Lung (tissue), 11 donors: ENCODE measurements at regions not wholly inside any gene's neighbourhood (a gene's known extent, or its start where the extent isn't known, plus 50 kb on each side); places are given as distances from the start of the nearest gene placed in this dataset.

Source experiments
- ATAC-seq: fragments of 200-7000 bp; cut with Tn5 transposase; one replicate; pipeline ENCODE4 v1.9.1; 2020; ENCODE audit warnings: moderate number of reproducible peaks; ENCODE audit not compliant: insufficient read depth, low FRiP score
- DNase-seq, 3 donors: peaks; one replicate each; pipeline ENCODE4 v3.0.0-alpha.2; 2013 to 2017
- H3K27ac ChIP-seq, 2 donors: one replicate each; pipeline ENCODE4 v1.5.1; 2013; ENCODE audit warnings: mild to moderate bottlenecking in 2 of 2, moderate library complexity in 2 of 2, control low read depth in 1 of 2, inconsistent platforms in 1 of 2, low read depth in 1 of 2, low read length in 1 of 2
- H3K27me3 ChIP-seq, 3 donors: one replicate each; pipeline ENCODE4 v1.5.1; 2013; ENCODE audit warnings: low read length in 2 of 3; ENCODE audit not compliant: control insufficient read depth in 3 of 3, insufficient read depth in 3 of 3
- H3K36me3 ChIP-seq, 4 donors: one replicate each; pipeline ENCODE4 v1.5.1; 2013; ENCODE audit warnings: low read length in 4 of 4, mild to moderate bottlenecking in 1 of 4, moderate library complexity in 1 of 4; ENCODE audit not compliant: control insufficient read depth in 4 of 4, insufficient read depth in 4 of 4
- H3K4me1 ChIP-seq, 5 donors: one replicate each; pipeline ENCODE4 v1.5.1; 2013; ENCODE audit warnings: low read length in 5 of 5, mild to moderate bottlenecking in 2 of 5, moderate library complexity in 1 of 5; ENCODE audit not compliant: control insufficient read depth in 5 of 5, insufficient read depth in 5 of 5
- H3K4me3 ChIP-seq: one replicate; pipeline ENCODE4 v1.5.1; 2013; ENCODE audit warnings: mild to moderate bottlenecking, control low read depth, moderate library complexity
- H3K9ac ChIP-seq, 2 donors: one replicate each; pipeline ENCODE4 v1.5.1; 2013; ENCODE audit warnings: low read length in 2 of 2, control low read depth in 1 of 2; ENCODE audit not compliant: insufficient read depth in 1 of 2
- H3K9me3 ChIP-seq, 4 donors: one replicate each; pipeline ENCODE4 v1.5.1; 2013; ENCODE audit warnings: low read length in 3 of 4, mild to moderate bottlenecking in 1 of 4, moderate library complexity in 1 of 4; ENCODE audit not compliant: control insufficient read depth in 4 of 4, insufficient read depth in 3 of 4
- CTCF ChIP-seq: IDR thresholded peaks from 2 replicates; pipeline ENCODE4 v1.5.1; 2012; ENCODE audit warnings: mild to moderate bottlenecking; ENCODE audit errors: control extremely low read depth, extremely low read depth
- WGBS, 2 donors: extraction: QIAGEN DNeasy Blood & Tissue Kit; methylation state at CpG; one replicate each; pipeline ENCODE4 v1.1.7; 2013; 5-methylcytosine and 5-hydroxymethylcytosine counted together
- donor health status: control.
- donor health status: control.
- donor health status: Bipolar disorder and iron deficiency.
- donor health status: healthy.
- donor health status: DM: yes; HTN: yes; CAD: no.

GRCh38 chr2:31739161-31739560 is 158.4 kb upstream of the SRD5A2 start:
- TF ChIP-seq CTCF: no peak
- WGBS, 2 donors: 92 to 95% methylated on average over 3 of the region's 3 CpGs

DNA sequence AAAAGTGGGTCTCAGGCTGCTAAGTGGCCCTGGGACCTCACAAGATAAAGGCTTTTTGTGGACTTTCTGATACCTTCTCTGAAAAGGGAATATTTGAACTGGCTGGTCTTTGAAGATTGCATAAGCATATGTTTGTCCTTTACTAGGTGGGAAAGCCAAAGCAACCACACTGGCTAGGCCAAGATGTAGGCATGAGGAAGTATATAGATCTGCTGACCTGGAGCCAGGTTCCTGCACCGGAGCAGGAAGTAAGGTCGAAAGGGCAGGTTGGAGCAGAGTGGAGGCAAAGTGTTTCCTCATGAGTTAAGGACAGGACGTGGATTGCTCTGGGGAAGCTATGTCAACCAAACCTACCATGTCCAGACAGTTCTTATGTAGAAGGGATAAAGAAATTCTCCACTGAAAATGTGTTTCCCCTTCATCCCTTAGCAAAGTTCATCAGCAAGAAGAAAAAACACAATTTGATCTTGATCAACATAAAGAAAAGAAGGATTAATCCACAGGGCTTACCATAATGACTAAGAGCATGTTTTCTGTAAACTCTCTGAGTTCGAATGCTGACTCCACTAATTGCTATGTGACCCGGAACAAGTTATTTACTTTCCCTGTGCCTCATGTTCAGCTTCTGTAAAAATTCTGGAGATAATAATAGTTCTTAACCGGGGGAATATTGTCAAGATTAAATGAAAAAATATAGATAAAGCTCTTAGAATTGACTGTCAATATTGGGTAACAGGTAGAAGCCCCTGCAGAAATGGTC is 156.1 kb upstream of the SRD5A2 start:
- Histone ChIP-seq H3K36me3 (no peaks in the 10 kb centered on the region), H3K4me1 (no peaks in the 10 kb centered on the region), H3K4me3 (no peak overlapping the region), H3K27ac (no peak overlapping the region), H3K9ac (no peak overlapping the region), H3K9me3 (no peaks in the 10 kb centered on the region), H3K27me3 (no peaks in the 10 kb centered on the region)
- DNase-seq: peak in 1 of 3 donors; percentile 0
- WGBS, 2 donors: 61 to 68% methylated on average over 6 of the region's 6 CpGs
- ATAC-seq: no peak
- no peak for TF ChIP-seq CTCF

More at GRCh38 chr2:31739161-31739560, 158.4 kb upstream of the SRD5A2 start:
- Histone ChIP-seq H3K4me1 (no peaks in the 10 kb centered on the region), H3K27me3 (no peaks in the 10 kb centered on the region), H3K27ac (no peak overlapping the region), H3K9me3 (no peaks in the 10 kb centered on the region), H3K4me3 (no peak overlapping the region), H3K9ac (no peak overlapping the region), H3K36me3 (no peaks in the 10 kb centered on the region)
- DNase-seq (no peak), ATAC-seq (no peak)

DNA sequence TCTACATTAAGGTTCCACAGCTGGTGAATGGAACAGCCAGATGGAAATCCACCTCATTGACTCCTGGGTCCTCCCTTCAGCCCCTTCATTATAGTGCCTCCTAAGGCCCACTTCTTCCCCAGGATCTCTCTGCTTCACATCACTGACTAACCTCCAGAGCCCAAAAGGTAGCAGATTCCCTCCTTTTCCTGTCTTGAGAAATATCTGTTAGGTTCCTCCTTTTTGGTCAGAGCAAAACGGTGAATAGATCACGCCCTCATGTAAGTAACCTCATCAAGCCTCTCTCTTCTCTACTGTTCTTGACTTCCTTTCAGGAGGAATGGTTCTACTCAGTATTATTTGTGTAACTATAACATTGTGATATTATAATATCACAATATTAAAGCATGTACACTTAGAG is 155.0 kb upstream of the SRD5A2 start:
- no peak for ATAC-seq
- DNase-seq: no peak
- TF ChIP-seq CTCF: no peak
- 45 to 68% methylated on average over 2 of the region's 2 CpGs for WGBS, 2 donors
- no peaks in the 10 kb centered on the region for H3K9me3 ChIP-seq
- H3K4me1 ChIP-seq: no peaks in the 10 kb centered on the region
- H3K4me3 ChIP-seq: no peak overlapping the region
- no peaks in the 10 kb centered on the region for H3K27me3 ChIP-seq
- H3K27ac ChIP-seq: no peak overlapping the region
- no peaks in the 10 kb centered on the region for H3K36me3 ChIP-seq
- no peak overlapping the region for H3K9ac ChIP-seq
